Natural killer cell (primary cell): ENCODE measurements at regions not wholly inside any gene's neighbourhood (a gene's known extent, or its start where the extent isn't known, plus 50 kb on each side); places are given as distances from the start of the nearest gene placed in this dataset.

ENCODE experiments used
- ATAC-seq, 3 donors: fragments of 150-1000 bp in 2 of 3; fragments of 200-7000 bp in 1 of 3; cut with Tn5 transposase; 1 replicate in 1 of 3; 2 replicates in 2 of 3; pipeline ENCODE4 v1.10.0; 2021; ENCODE audit warnings: mild to moderate bottlenecking in 2 of 3, moderate library complexity in 2 of 3
- DNase-seq, 2 donors: peaks; one replicate each; pipeline versions ENCODE4 v3.0.0 to v3.0.0-alpha.2; 2013 to 2021; ENCODE audit warnings: mixed read lengths in 1 of 2
- H3K27ac ChIP-seq: one replicate; pipeline ENCODE4 v1.5.1; 2013; ENCODE audit warnings: mild to moderate bottlenecking, low read length
- H3K27me3 ChIP-seq: one replicate; pipeline ENCODE4 v1.6.1; 2013; ENCODE audit warnings: low read length; ENCODE audit not compliant: control insufficient read depth, insufficient read depth
- H3K36me3 ChIP-seq: one replicate; pipeline ENCODE4 v1.6.1; 2013; ENCODE audit warnings: low read length; ENCODE audit not compliant: control insufficient read depth, insufficient read depth
- H3K4me1 ChIP-seq: one replicate; pipeline ENCODE4 v1.6.1; 2013; ENCODE audit warnings: low read length; ENCODE audit not compliant: control insufficient read depth, insufficient read depth
- H3K4me3 ChIP-seq: one replicate; pipeline ENCODE4 v1.5.1; 2013; ENCODE audit warnings: low read length
- H3K9me3 ChIP-seq: one replicate; pipeline ENCODE4 v1.6.1; 2013; ENCODE audit warnings: low read length; ENCODE audit not compliant: control insufficient read depth, insufficient read depth
- H3K27ac Mint-ChIP-seq, 2 donors: one replicate each; pipeline ENCODE4 v1.8.0; 2022; ENCODE audit warnings: mild to moderate bottlenecking in 2 of 2, mixed read lengths in 2 of 2, moderate library complexity in 1 of 2
- H3K27me3 Mint-ChIP-seq, 2 donors: one replicate each; pipeline ENCODE4 v1.8.0; 2022; ENCODE audit warnings: low read depth in 2 of 2, mixed read lengths in 2 of 2
- H3K36me3 Mint-ChIP-seq: one replicate; pipeline ENCODE4 v1.8.0; 2022; ENCODE audit warnings: mixed read lengths
- H3K4me1 Mint-ChIP-seq, 2 donors: one replicate each; pipeline ENCODE4 v1.8.0; 2022; ENCODE audit warnings: mixed read lengths in 2 of 2
- H3K4me3 Mint-ChIP-seq: one replicate; pipeline ENCODE4 v1.8.0; 2022; ENCODE audit warnings: mild to moderate bottlenecking, moderate library complexity, mixed read lengths
- H3K9me3 Mint-ChIP-seq, 2 donors: one replicate each; pipeline ENCODE4 v1.8.0; 2022; ENCODE audit warnings: mixed read lengths in 2 of 2
- WGBS: methylation state at CpG from one replicate; pipeline ENCODE4 v1.1.7; 2013; ENCODE audit warnings: missing lambda C conversion rate; ENCODE audit not compliant: insufficient coverage; 5-methylcytosine and 5-hydroxymethylcytosine counted together
- intact Hi-C: fragments of 100-400 bp; cut with micrococcal nuclease; formaldehyde crosslinking; loops from one replicate; pipeline ENCODE4 v1.14.2; 2022
- TF ChIP-seq, protein P1 (sequence below): fragments of 200-600 bp; IDR thresholded peaks from one replicate; pipeline ENCODE4 v1.8.0; 2022; ENCODE audit warnings: antibody characterized with exemption

DNA sequence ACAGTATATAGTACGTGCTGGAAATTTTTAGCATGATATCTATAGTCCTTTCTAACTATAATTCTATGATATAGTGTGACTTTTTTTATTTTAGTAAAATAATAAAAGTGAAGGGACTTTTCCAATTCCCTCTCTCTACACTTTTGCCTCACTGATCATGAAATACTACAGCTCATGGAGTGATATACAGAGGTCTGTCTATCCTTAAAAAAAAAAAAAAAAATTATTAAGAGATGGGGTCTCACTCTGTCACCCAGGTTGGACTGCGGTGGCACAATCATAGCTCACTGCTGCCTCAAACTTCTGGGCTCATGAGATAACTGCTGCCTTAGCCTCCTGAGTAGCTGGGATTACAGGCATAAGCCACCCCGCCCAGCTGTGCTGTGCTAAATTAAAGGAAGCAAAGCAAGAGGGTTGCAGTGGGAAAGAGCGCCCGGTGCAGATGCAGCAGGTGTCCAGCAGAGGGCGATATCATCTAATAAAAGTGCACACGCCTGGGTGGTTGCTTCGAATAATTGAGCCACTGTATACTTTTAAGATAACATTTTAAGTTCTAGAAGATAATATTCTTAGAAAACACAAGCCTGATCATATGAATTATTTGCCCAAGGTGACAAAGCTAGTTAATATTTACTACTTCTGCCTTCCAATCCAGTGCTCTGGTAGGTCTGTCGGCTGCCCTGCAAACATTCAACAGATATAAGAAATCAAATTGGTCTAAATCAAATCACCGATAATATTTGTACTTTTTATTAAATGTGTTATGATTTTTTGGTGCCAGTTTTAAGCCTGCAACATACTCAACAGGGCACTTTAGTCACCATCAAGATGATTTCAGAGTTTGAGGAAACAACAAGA is 94.9 kb upstream of the NT5E start:
- no peak overlapping the region for H3K27ac Mint-ChIP-seq
- H3K36me3 Mint-ChIP-seq = no peaks in the 10 kb centered on the region
- Histone ChIP-seq H3K36me3 (no peaks in the 10 kb centered on the region), H3K27ac (no peak overlapping the region), H3K27me3 (peaks cover 2% of the 10 kb centered on the region), H3K4me3 (no peak overlapping the region), H3K4me1 (no peaks in the 10 kb centered on the region), H3K9me3 (no peaks in the 10 kb centered on the region)
- no peak overlapping the region for H3K4me3 Mint-ChIP-seq
- WGBS = 22% methylated on average over 9 of the region's 10 CpGs
- TF ChIP-seq, protein P1, sequence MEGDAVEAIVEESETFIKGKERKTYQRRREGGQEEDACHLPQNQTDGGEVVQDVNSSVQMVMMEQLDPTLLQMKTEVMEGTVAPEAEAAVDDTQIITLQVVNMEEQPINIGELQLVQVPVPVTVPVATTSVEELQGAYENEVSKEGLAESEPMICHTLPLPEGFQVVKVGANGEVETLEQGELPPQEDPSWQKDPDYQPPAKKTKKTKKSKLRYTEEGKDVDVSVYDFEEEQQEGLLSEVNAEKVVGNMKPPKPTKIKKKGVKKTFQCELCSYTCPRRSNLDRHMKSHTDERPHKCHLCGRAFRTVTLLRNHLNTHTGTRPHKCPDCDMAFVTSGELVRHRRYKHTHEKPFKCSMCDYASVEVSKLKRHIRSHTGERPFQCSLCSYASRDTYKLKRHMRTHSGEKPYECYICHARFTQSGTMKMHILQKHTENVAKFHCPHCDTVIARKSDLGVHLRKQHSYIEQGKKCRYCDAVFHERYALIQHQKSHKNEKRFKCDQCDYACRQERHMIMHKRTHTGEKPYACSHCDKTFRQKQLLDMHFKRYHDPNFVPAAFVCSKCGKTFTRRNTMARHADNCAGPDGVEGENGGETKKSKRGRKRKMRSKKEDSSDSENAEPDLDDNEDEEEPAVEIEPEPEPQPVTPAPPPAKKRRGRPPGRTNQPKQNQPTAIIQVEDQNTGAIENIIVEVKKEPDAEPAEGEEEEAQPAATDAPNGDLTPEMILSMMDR = peak; percentile 97
- peak; percentile 81 to 87 (median 82) for ATAC-seq
- DNase-seq = peak; percentile 40 to 70
- intact Hi-C loops = loop anchor here (1.0 to 10.0 kb wide), 3 partner anchors 128 to 320 kb away; no protein-coding TSS in a partner anchor
- no peaks in the 10 kb centered on the region for H3K9me3 Mint-ChIP-seq
- H3K27me3 Mint-ChIP-seq = peaks cover 10 to 11% of the 10 kb centered on the region in 2 donors
- H3K4me1 Mint-ChIP-seq = no peaks in the 10 kb centered on the region

DNA sequence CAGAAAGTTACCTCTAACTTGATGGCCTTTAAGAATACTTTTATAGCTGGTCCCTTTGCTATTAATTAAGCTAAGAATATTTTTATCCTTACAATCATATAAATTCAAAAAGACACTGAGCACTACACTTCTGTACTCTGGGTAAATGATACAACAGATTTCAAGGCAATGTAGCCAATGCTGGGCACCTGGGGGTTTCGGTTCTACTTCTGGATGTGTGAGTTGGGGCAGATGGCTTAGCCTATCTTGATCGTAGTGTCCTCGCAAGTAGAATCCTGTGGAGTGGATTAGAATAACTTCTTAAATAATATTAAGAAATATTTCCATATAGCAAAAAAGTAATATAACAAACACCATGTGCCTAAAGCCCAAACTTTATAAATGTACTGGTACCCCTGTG is 96.9 kb upstream of the NT5E start:
- DNase-seq = no peak
- Histone ChIP-seq H3K36me3 (no peaks in the 10 kb centered on the region), H3K9me3 (no peaks in the 10 kb centered on the region), H3K27ac (no peak overlapping the region), H3K4me1 (no peaks in the 10 kb centered on the region), H3K27me3 (peaks cover 2% of the 10 kb centered on the region), H3K4me3 (no peak overlapping the region)
- H3K9me3 Mint-ChIP-seq = no peaks in the 10 kb centered on the region
- intact Hi-C loops = loop anchor here (10.0 kb wide), 1 partner anchor 322 kb away; no protein-coding TSS in a partner anchor
- no peak for ATAC-seq
- no CpG with 5 or more reads among the region's 3 CpGs for WGBS
- no peaks in the 10 kb centered on the region for H3K36me3 Mint-ChIP-seq
- no peak overlapping the region for H3K27ac Mint-ChIP-seq
- TF ChIP-seq, protein P1 = no peak
- no peak overlapping the region for H3K4me3 Mint-ChIP-seq
- no peaks in the 10 kb centered on the region for H3K4me1 Mint-ChIP-seq
- H3K27me3 Mint-ChIP-seq = peaks cover 12 to 16% of the 10 kb centered on the region in 2 donors

DNA sequence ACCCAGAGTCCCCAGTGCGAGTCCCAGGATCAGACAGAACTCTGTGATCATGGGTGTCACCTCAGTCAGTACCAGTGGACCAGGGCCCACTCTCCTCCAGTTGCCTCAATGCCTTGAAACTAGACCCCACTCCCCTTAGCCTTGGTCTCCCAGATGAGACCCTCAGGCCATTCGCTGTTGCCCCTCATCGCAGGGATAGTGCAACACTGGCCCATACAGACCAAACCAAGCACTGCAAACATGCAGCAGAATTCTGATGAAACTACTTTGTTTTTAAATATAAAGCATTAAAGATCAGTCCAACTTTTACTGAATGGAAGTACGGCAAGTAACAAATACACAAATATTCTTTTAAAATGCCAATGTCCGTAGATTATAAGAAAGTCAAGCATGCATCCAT is 101.2 kb upstream of the NT5E start:
- Histone ChIP-seq H3K4me3 (no peak overlapping the region), H3K36me3 (no peaks in the 10 kb centered on the region), H3K9me3 (no peaks in the 10 kb centered on the region), H3K27me3 (peaks cover 6% of the 10 kb centered on the region), H3K27ac (no peak overlapping the region), H3K4me1 (no peaks in the 10 kb centered on the region)
- intact Hi-C loops = no loop called here
- H3K4me1 Mint-ChIP-seq = no peaks in the 10 kb centered on the region
- no peaks in the 10 kb centered on the region for H3K36me3 Mint-ChIP-seq
- H3K9me3 Mint-ChIP-seq = no peaks in the 10 kb centered on the region
- WGBS = 72% methylated on average over 3 of the region's 5 CpGs
- H3K27me3 Mint-ChIP-seq = peaks cover 13 to 26% of the 10 kb centered on the region in 2 donors
- ATAC-seq = no peak
- H3K4me3 Mint-ChIP-seq = no peak overlapping the region
- DNase-seq = no peak
- TF ChIP-seq, protein P1 = peak; percentile 20
- no peak overlapping the region for H3K27ac Mint-ChIP-seq
